ENCODE measurements at regions not wholly inside any gene's neighbourhood (a gene's known extent, or its start where the extent isn't known, plus 50 kb on each side); places are given as distances from the start of the nearest gene placed in this dataset.

GRCh38 chr7:128153436-128153835, 87.6 kb upstream of the LEP start:
- no TSS peak for BruUV-seq (replicated peaks)
- TF ChIP-seq CTCF (conservative IDR thresholded peaks at IDR 0.05; ENCODE audit: low read length) = no peak
- no peak for TF ChIP-seq EZH2phosphoT487 (IDR thresholded peaks at IDR 0.05; ENCODE audit: borderline replicate concordance, low read depth, low read length)
- no peaks in the 10 kb centered on the region for H4K20me1 ChIP-seq (ENCODE audit: insufficient read depth, low read length)
- no peak overlapping the region for H3K27ac ChIP-seq (ENCODE audit: low read depth, low read length, poor library complexity, severe bottlenecking)
- DNase-seq (ENCODE audit: low spot score) = no peak
- no peak overlapping the region for H2AFZ ChIP-seq (ENCODE audit: low read length)
- ChIA-PET POLR2A (interaction anchor here (0.6 to 1.7 kb wide), 2 partner anchors 11 to 472 kb away, joined by 3 read pairs; no protein-coding TSS in a partner anchor), CTCF (ENCODE audit: unreplicated experiment) (no interaction called here)
- H3K9me2 ChIP-seq (ENCODE audit: insufficient read depth, low read length) = no peaks in the 10 kb centered on the region
- no peaks in the 10 kb centered on the region for H3K9me3 ChIP-seq (ENCODE audit: low read length)
- H3K36me3 ChIP-seq (ENCODE audit: insufficient read depth, low read length) = no peaks in the 10 kb centered on the region
- H3K4me3 ChIP-seq (ENCODE audit: low read depth, low read length, poor library complexity, severe bottlenecking) = no peak overlapping the region
- H3K4me1 ChIP-seq (ENCODE audit: insufficient read depth, low read length, poor library complexity, severe bottlenecking) = no peaks in the 10 kb centered on the region
- no peaks in the 10 kb centered on the region for H3K79me2 ChIP-seq (ENCODE audit: insufficient read depth, low read depth, low read length)
- H3K4me2 ChIP-seq (ENCODE audit: low read length) = no peak overlapping the region
- intact Hi-C loops (cut with micrococcal nuclease; ENCODE audit: unreplicated experiment) = no loop called here

GRCh38 chr7:128154504-128154903, 86.6 kb upstream of the LEP start:
- intact Hi-C loops (cut with micrococcal nuclease; ENCODE audit: unreplicated experiment) = no loop called here
- TF ChIP-seq EZH2phosphoT487 (IDR thresholded peaks at IDR 0.05; ENCODE audit: borderline replicate concordance, low read depth, low read length) (no peak), CTCF (conservative IDR thresholded peaks at IDR 0.05; ENCODE audit: low read length) (no peak)
- Histone ChIP-seq H3K79me2 (ENCODE audit: insufficient read depth, low read depth, low read length) (no peaks in the 10 kb centered on the region), H3K4me1 (ENCODE audit: insufficient read depth, low read length, poor library complexity, severe bottlenecking) (no peaks in the 10 kb centered on the region), H2AFZ (ENCODE audit: low read length) (no peak overlapping the region), H3K4me2 (ENCODE audit: low read length) (no peak overlapping the region), H3K36me3 (ENCODE audit: insufficient read depth, low read length) (no peaks in the 10 kb centered on the region), H3K4me3 (ENCODE audit: low read depth, low read length, poor library complexity, severe bottlenecking) (no peak overlapping the region), H3K9me3 (ENCODE audit: low read length) (no peaks in the 10 kb centered on the region), H4K20me1 (ENCODE audit: insufficient read depth, low read length) (no peaks in the 10 kb centered on the region), H3K9me2 (ENCODE audit: insufficient read depth, low read length) (no peaks in the 10 kb centered on the region), H3K27ac (ENCODE audit: low read depth, low read length, poor library complexity, severe bottlenecking) (no peak overlapping the region)
- ChIA-PET POLR2A (interaction anchor here (0.8 kb wide), 1 partner anchor 173 kb away, joined by 3 read pairs; no protein-coding TSS in a partner anchor), CTCF (ENCODE audit: unreplicated experiment) (no interaction called here)
- BruUV-seq (replicated peaks) = no TSS peak
- no peak for DNase-seq (ENCODE audit: low spot score)

- H3K27ac ChIP-seq (ENCODE audit: low read depth, low read length, poor library complexity, severe bottlenecking) = no peak overlapping the region
- no peaks in the 10 kb centered on the region for H4K20me1 ChIP-seq (ENCODE audit: insufficient read depth, low read length)
- BruUV-seq (replicated peaks) = no TSS peak
- no peak overlapping the region for H2AFZ ChIP-seq (ENCODE audit: low read length)
- H3K4me2 ChIP-seq (ENCODE audit: low read length) = no peak overlapping the region
- H3K9me3 ChIP-seq (ENCODE audit: low read length) = no peaks in the 10 kb centered on the region
- TF ChIP-seq EZH2phosphoT487 (IDR thresholded peaks at IDR 0.05; ENCODE audit: borderline replicate concordance, low read depth, low read length) (no peak), CTCF (conservative IDR thresholded peaks at IDR 0.05; ENCODE audit: low read length) (no peak)
- no peaks in the 10 kb centered on the region for H3K79me2 ChIP-seq (ENCODE audit: insufficient read depth, low read depth, low read length)
- no peaks in the 10 kb centered on the region for H3K36me3 ChIP-seq (ENCODE audit: insufficient read depth, low read length)
- CTCF ChIA-PET (ENCODE audit: unreplicated experiment) = interaction anchor here (0.9 kb wide), 1 partner anchor 121 kb away, joined by 3 read pairs; no protein-coding TSS in a partner anchor
- no peak for DNase-seq (ENCODE audit: low spot score)
- POLR2A ChIA-PET = no interaction called here
- intact Hi-C loops (cut with micrococcal nuclease; ENCODE audit: unreplicated experiment) = no loop called here
- no peak overlapping the region for H3K4me3 ChIP-seq (ENCODE audit: low read depth, low read length, poor library complexity, severe bottlenecking)
- no peaks in the 10 kb centered on the region for H3K4me1 ChIP-seq (ENCODE audit: insufficient read depth, low read length, poor library complexity, severe bottlenecking)
- H3K9me2 ChIP-seq (ENCODE audit: insufficient read depth, low read length) = no peaks in the 10 kb centered on the region
Measured at GRCh38 chr7:128155100-128155740, 85.9 kb upstream of the LEP start.
